GM12875 (cell line): ENCODE measurements at regions not wholly inside any gene's neighbourhood (a gene's known extent, or its start where the extent isn't known, plus 50 kb on each side); places are given as distances from the start of the nearest gene placed in this dataset.

ENCODE experiments used
- H3K4me3 ChIP-seq: one replicate; pipeline ENCODE4 v1.5.1; 2011; ENCODE audit warnings: low read depth, low read length, control low read depth
- TF ChIP-seq, protein P1 (sequence below): IDR thresholded peaks from 2 replicates; pipeline ENCODE4 v1.5.1; 2011; ENCODE audit warnings: low read depth, mild to moderate bottlenecking, control low read depth, inconsistent platforms, low read length, moderate library complexity, borderline replicate concordance; ENCODE audit not compliant: insufficient read depth

GRCh38 chr18:41012194-41012593 lies 942.8 kb upstream of the PIK3C3 start:
- TF ChIP-seq, protein P1, sequence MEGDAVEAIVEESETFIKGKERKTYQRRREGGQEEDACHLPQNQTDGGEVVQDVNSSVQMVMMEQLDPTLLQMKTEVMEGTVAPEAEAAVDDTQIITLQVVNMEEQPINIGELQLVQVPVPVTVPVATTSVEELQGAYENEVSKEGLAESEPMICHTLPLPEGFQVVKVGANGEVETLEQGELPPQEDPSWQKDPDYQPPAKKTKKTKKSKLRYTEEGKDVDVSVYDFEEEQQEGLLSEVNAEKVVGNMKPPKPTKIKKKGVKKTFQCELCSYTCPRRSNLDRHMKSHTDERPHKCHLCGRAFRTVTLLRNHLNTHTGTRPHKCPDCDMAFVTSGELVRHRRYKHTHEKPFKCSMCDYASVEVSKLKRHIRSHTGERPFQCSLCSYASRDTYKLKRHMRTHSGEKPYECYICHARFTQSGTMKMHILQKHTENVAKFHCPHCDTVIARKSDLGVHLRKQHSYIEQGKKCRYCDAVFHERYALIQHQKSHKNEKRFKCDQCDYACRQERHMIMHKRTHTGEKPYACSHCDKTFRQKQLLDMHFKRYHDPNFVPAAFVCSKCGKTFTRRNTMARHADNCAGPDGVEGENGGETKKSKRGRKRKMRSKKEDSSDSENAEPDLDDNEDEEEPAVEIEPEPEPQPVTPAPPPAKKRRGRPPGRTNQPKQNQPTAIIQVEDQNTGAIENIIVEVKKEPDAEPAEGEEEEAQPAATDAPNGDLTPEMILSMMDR: no peak
- H3K4me3 ChIP-seq: no peak overlapping the region

GRCh38 chr18:41009926-41010325 lies 945.1 kb upstream of the PIK3C3 start:
- H3K4me3 ChIP-seq: no peak overlapping the region
- TF ChIP-seq, protein P1: no peak

DNA sequence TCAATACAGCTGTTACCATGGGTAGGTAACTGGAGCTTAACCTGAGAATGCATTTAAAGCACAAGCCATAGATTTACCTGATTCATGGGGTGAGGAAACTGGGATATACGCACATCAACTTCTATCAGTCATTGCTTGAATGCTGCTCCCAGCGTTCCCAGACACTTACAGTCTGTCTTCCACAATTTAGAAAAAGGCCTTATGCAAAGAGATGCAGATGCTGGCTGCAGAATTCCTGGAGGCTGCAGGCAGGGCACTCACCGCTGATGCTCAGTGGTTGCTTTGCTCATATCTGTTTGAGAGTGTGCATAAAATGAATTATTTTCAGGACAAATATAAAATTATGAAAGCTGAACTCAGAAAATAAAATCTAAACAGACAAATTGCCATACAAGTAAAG lies 950.7 kb upstream of the PIK3C3 start:
- H3K4me3 ChIP-seq: no peak overlapping the region
- TF ChIP-seq, protein P1: no peak

DNA sequence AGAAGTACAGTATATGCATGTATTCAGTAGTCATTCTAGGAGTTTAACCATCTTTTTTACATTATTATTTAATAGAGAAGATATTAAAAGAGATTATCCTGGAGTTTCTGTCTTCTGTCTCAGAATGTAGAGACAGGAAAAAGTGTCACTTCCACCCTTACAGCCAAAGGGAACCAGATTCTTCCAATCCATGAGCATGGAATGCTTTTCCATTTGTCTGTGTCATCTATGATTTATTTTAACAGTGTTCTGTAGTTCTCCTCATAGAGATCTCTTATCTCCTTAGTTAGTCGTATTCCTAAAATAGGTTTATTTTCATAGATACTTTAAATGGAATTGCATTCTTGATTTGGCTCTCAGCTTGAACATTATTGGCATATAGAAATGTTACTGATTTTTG lies 959.5 kb upstream of the PIK3C3 start:
- H3K4me3 ChIP-seq: no peak overlapping the region
- TF ChIP-seq, protein P1: no peak

DNA sequence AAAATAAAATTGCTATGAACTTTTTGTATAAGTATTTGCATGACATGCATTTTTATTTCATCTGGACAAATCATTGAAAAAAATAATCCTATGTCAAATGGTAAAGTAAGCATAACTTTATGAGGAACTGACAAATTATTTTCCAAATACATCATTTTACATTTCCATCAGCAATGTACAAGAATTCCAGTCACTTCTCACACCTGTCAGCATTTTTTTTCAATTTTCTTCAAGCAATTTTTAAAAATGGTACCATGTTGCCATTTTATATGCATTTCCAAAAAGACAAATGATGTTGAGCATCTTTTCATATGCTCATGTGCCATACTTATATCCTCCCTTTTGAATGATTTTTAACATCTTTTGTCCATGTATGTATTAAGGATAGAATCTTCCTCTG lies 961.7 kb upstream of the PIK3C3 start:
- TF ChIP-seq, protein P1: no peak
- H3K4me3 ChIP-seq: no peak overlapping the region

DNA sequence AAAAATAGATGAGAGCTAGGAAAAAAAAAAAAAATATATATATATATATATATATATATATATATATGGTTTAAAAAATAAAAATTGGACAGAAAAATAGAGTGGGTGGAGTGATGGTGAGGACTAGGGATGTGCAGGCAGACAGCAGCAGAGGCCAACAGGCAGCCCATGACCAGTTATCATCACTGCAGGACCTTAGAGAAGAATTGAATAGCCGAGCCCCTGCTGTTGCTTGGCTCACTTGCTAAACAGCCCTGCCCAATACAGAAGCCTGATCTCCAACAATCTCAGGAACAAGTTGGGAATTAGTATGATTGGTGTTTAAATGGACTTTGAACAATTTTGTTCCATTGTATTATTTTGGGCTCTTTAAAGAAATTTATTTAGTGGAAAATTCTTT lies 967.5 kb upstream of the PIK3C3 start:
- TF ChIP-seq, protein P1: no peak
- no peak overlapping the region for H3K4me3 ChIP-seq

GRCh38 chr18:40985436-40985835 lies 969.6 kb upstream of the PIK3C3 start:
- H3K4me3 ChIP-seq: no peak overlapping the region
- TF ChIP-seq, protein P1: no peak
